ENCODE measurements at regions not wholly inside any gene's neighbourhood (a gene's known extent, or its start where the extent isn't known, plus 50 kb on each side); places are given as distances from the start of the nearest gene placed in this dataset.

GRCh38 chr3:28645149-28645548 lies 296.5 kb upstream of the AZI2 start:
- no peak for DNase-seq (ENCODE audit: low read depth in 2 of 2)

- DNase-seq (ENCODE audit: low read depth in 2 of 2) = peak in 1 of 2 donors; percentile 37
These were observed 297.8 kb upstream of the AZI2 start for GRCh38 chr3:28646435-28646834.

GRCh38 chr3:28649266-28649665 lies 300.6 kb upstream of the AZI2 start:
- no peak for DNase-seq (ENCODE audit: low read depth in 2 of 2)

- DNase-seq (ENCODE audit: low read depth in 2 of 2) = no peak
These were observed 302.5 kb upstream of the AZI2 start for GRCh38 chr3:28651159-28651558.

GRCh38 chr3:28664123-28664522 lies 315.5 kb upstream of the AZI2 start:
- no peak for DNase-seq (ENCODE audit: low read depth in 2 of 2)

- peak; percentile 70 to 77 for DNase-seq (ENCODE audit: low read depth in 2 of 2)
These were observed 319.3 kb upstream of the AZI2 start for GRCh38 chr3:28667646-28668621.

- DNase-seq (ENCODE audit: low read depth in 2 of 2) = no peak
These were observed 321.2 kb upstream of the AZI2 start for GRCh38 chr3:28669870-28670269.

- DNase-seq (ENCODE audit: low read depth in 2 of 2) = no peak
These were observed 323.8 kb upstream of the AZI2 start for GRCh38 chr3:28672406-28672805.

GRCh38 chr3:28673446-28673845 lies 324.8 kb upstream of the AZI2 start:
- DNase-seq (ENCODE audit: low read depth in 2 of 2) = no peak

- no peak for DNase-seq (ENCODE audit: low read depth in 2 of 2)
These were observed 325.6 kb upstream of the AZI2 start for GRCh38 chr3:28674212-28674611.

- no peak for DNase-seq (ENCODE audit: low read depth in 2 of 2)
These were observed 329.0 kb upstream of the AZI2 start for GRCh38 chr3:28677581-28677980.

GRCh38 chr3:28678086-28678485 lies 329.5 kb upstream of the AZI2 start:
- DNase-seq (ENCODE audit: low read depth in 2 of 2) = no peak

GRCh38 chr3:28680050-28680449 lies 331.4 kb upstream of the AZI2 start:
- no peak for DNase-seq (ENCODE audit: low read depth in 2 of 2)

GRCh38 chr3:28682121-28682520 lies 333.5 kb upstream of the AZI2 start:
- DNase-seq (ENCODE audit: low read depth in 2 of 2) = no peak

- no peak for DNase-seq (ENCODE audit: low read depth in 2 of 2)
These were observed 341.6 kb upstream of the AZI2 start for GRCh38 chr3:28690176-28690575.

GRCh38 chr3:28698706-28699105 lies 350.1 kb upstream of the AZI2 start:
- DNase-seq (ENCODE audit: low read depth in 2 of 2) = no peak

- no peak for DNase-seq (ENCODE audit: low read depth in 2 of 2)
These were observed 350.7 kb upstream of the AZI2 start for GRCh38 chr3:28699283-28699682.

- DNase-seq (ENCODE audit: low read depth in 2 of 2) = no peak
These were observed 352.1 kb upstream of the AZI2 start for GRCh38 chr3:28700728-28701127.

- DNase-seq (ENCODE audit: low read depth in 2 of 2) = no peak
These were observed 355.2 kb upstream of the AZI2 start for GRCh38 chr3:28703843-28704242.

- DNase-seq (ENCODE audit: low read depth in 2 of 2) = no peak
These were observed 362.7 kb upstream of the AZI2 start for GRCh38 chr3:28711293-28711692.

GRCh38 chr3:28716939-28717338 lies 368.3 kb upstream of the AZI2 start:
- no peak for DNase-seq (ENCODE audit: low read depth in 2 of 2)

- peak in 1 of 2 donors; percentile 82 for DNase-seq (ENCODE audit: low read depth in 2 of 2)
These were observed 369.6 kb upstream of the AZI2 start for GRCh38 chr3:28718074-28718849.

- peak in 1 of 2 donors; percentile 72 for DNase-seq (ENCODE audit: low read depth in 2 of 2)
These were observed 378.2 kb upstream of the AZI2 start for GRCh38 chr3:28726840-28727239.
